ENCODE measurements at regions not wholly inside any gene's neighbourhood (a gene's known extent, or its start where the extent isn't known, plus 50 kb on each side); places are given as distances from the start of the nearest gene placed in this dataset.

DNA sequence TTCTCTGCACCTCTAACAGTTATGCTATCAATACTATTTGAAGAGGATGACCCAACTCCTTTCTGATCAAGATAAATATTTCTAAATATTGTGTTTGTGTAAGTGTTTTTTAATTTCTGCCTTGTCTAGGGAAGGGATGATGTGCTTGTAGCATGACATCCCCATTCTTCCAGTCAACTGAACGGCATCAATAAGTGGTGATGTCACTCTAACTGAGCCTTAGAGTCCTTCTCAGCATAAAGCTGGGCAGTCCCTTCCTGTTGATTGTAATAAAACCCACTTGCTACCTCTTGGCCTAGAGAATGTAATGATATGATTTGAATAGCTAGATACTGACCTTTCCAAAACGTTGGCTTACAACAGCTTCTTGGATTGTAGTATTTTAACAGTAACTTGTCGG is 52.5 kb upstream of the KCNJ6 start:
- Histone ChIP-seq H4K20me1 (ENCODE audit: insufficient read depth, low read length) (no peaks in the 10 kb centered on the region), H2AFZ (replicated peaks; ENCODE audit: low read length, poor library complexity) (no peak overlapping the region), H2BK20ac (ENCODE audit: low read depth, low read length) (no peak overlapping the region), H3K36me3 (ENCODE audit: control insufficient read depth, insufficient read depth, low read length) (no peaks in the 10 kb centered on the region), H3K4ac (ENCODE audit: low read depth, low read length) (no peak overlapping the region), H3K14ac (replicated peaks; ENCODE audit: low read depth, low read length) (no peak overlapping the region), H3K9me3 (ENCODE audit: control insufficient read depth, insufficient read depth, low read length) (no peaks in the 10 kb centered on the region), H3K4me1 (ENCODE audit: control insufficient read depth, insufficient read depth, low read length) (no peaks in the 10 kb centered on the region), H2BK15ac (ENCODE audit: low read depth, low read length) (no peak overlapping the region), H3K9ac (ENCODE audit: low read depth, low read length) (no peak overlapping the region), H3K4me3 (ENCODE audit: insufficient read depth, low read depth, low read length) (no peak overlapping the region), H2BK120ac (ENCODE audit: low read depth, low read length) (no peak overlapping the region), H3K27ac (ENCODE audit: insufficient read depth, low read length) (no peak overlapping the region), H4K5ac (ENCODE audit: low read depth, low read length) (no peak overlapping the region), H3K27me3 (ENCODE audit: control insufficient read depth, insufficient read depth, low read length) (peaks cover 25% of the 10 kb centered on the region), H3K9me1 (ENCODE audit: insufficient read depth, low read length) (no peaks in the 10 kb centered on the region), H4K8ac (ENCODE audit: low read depth in 2 of 2, low read length in 2 of 2) (no peak overlapping the region), H3K4me2 (ENCODE audit: low read depth, low read length) (no peak overlapping the region), H3K18ac (ENCODE audit: low read depth, low read length) (no peak overlapping the region), H3K79me1 (ENCODE audit: low read depth in 1 of 2, low read length in 2 of 2) (no peaks in the 10 kb centered on the region), H3K23ac (ENCODE audit: low read depth, low read length) (no peak overlapping the region), H2AK9ac (replicated peaks; ENCODE audit: low read depth, low read length, poor library complexity) (no peak overlapping the region), H2AK5ac (ENCODE audit: low read depth, low read length) (no peak overlapping the region), H4K91ac (ENCODE audit: insufficient read depth, low read depth, low read length) (no peak overlapping the region), H3K56ac (ENCODE audit: extremely low read depth, insufficient read depth, low read length) (no peak overlapping the region), H2BK5ac (ENCODE audit: low read depth, low read length, poor library complexity, severe bottlenecking) (no peak overlapping the region)
- ATAC-seq (ENCODE audit: low read depth) (no peak), DNase-seq (no peak)
- in situ Hi-C loops (cut with MboI; ENCODE audit: low sequenced_read_pairs) (no loop called here), dilution Hi-C loops (cut with HindIII; ENCODE audit: low sequenced_read_pairs, unreplicated experiment) (no loop called here), intact Hi-C loops (cut with micrococcal nuclease) (no loop called here)
- no TSS peak for BruUV-seq (replicated peaks)
- WGBS, 2 experiments (ENCODE audit: extremely low coverage in 2 of 2, insufficient read length in 1 of 2), result no CpG with 5 or more reads among the region's 3 CpGs
- ChIA-PET POLR2A (ENCODE audit: unreplicated experiment) (no interaction called here), CTCF (no interaction called here)
- no peak for TF ChIP-seq BHLHE40 (IDR thresholded peaks at IDR 0.05; ENCODE audit: low read depth, low read length)
- TF ChIP-seq, protein P1, sequence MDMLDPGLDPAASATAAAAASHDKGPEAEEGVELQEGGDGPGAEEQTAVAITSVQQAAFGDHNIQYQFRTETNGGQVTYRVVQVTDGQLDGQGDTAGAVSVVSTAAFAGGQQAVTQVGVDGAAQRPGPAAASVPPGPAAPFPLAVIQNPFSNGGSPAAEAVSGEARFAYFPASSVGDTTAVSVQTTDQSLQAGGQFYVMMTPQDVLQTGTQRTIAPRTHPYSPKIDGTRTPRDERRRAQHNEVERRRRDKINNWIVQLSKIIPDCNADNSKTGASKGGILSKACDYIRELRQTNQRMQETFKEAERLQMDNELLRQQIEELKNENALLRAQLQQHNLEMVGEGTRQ (IDR thresholded peaks at IDR 0.05; ENCODE audit: low read depth, low read length), result no peak
- no peak for TF ChIP-seq CHD1 (IDR thresholded peaks at IDR 0.05; ENCODE audit: low read depth, low read length)

Data from IMR-90 (cell line).